ENCODE measurements at regions not wholly inside any gene's neighbourhood (a gene's known extent, or its start where the extent isn't known, plus 50 kb on each side); places are given as distances from the start of the nearest gene placed in this dataset.

- DNase-seq (ENCODE audit: low read depth), result no peak
- H3K4me3 ChIP-seq (ENCODE audit: control insufficient read depth, low read depth, low read length), result no peak overlapping the region
- no peak for TF ChIP-seq CTCF (conservative IDR thresholded peaks at IDR 0.05; ENCODE audit: control insufficient read depth, insufficient read depth, low read depth, low read length)
Measured at GRCh38 chr2:42115588-42115987, 53.6 kb upstream of the EML4 start.

GRCh38 chr2:42116195-42117181 is 52.7 kb upstream of the EML4 start:
- no peak for TF ChIP-seq CTCF (conservative IDR thresholded peaks at IDR 0.05; ENCODE audit: control insufficient read depth, insufficient read depth, low read depth, low read length)
- DNase-seq (ENCODE audit: low read depth), result peak; percentile 57
- H3K4me3 ChIP-seq (ENCODE audit: control insufficient read depth, low read depth, low read length), result no peak overlapping the region

- DNase-seq (ENCODE audit: low read depth), result no peak
- no peak for TF ChIP-seq CTCF (conservative IDR thresholded peaks at IDR 0.05; ENCODE audit: control insufficient read depth, insufficient read depth, low read depth, low read length)
- no peak overlapping the region for H3K4me3 ChIP-seq (ENCODE audit: control insufficient read depth, low read depth, low read length)
Measured at GRCh38 chr2:42117182-42117579, 52.0 kb upstream of the EML4 start.

- no peak overlapping the region for H3K4me3 ChIP-seq (ENCODE audit: control insufficient read depth, low read depth, low read length)
- no peak for TF ChIP-seq CTCF (conservative IDR thresholded peaks at IDR 0.05; ENCODE audit: control insufficient read depth, insufficient read depth, low read depth, low read length)
- peak; percentile 77 for DNase-seq (ENCODE audit: low read depth)
Measured at GRCh38 chr2:42117923-42118753, 51.0 kb upstream of the EML4 start.

- H3K4me3 ChIP-seq (ENCODE audit: control insufficient read depth, low read depth, low read length), result no peak overlapping the region
- DNase-seq (ENCODE audit: low read depth), result no peak
- TF ChIP-seq CTCF (conservative IDR thresholded peaks at IDR 0.05; ENCODE audit: control insufficient read depth, insufficient read depth, low read depth, low read length), result no peak
Measured at GRCh38 chr2:42118754-42119569, 50.2 kb upstream of the EML4 start.
